Keratinocyte (primary cell): ENCODE measurements at regions not wholly inside any gene's neighbourhood (a gene's known extent, or its start where the extent isn't known, plus 50 kb on each side); places are given as distances from the start of the nearest gene placed in this dataset.

Source experiments
- DNase-seq: peaks from one replicate; pipeline ENCODE4 v3.0.0-alpha.2; 2011; ENCODE audit warnings: low read depth, missing footprints, low spot score
- FAIRE-seq: peaks from 2 replicates; lab custom pipeline; 2011; peaks lifted over from hg19 to GRCh38; lab: Jason Lieb, UNC
- H2AFZ ChIP-seq: 2 replicates; pipeline ENCODE4 v1.6.0; 2012; ENCODE audit warnings: low read length, control low read depth, inconsistent platforms; ENCODE audit not compliant: control insufficient read depth
- H3K27ac ChIP-seq: 2 replicates; pipeline ENCODE4 v1.5.1; 2011; ENCODE audit warnings: low read length; ENCODE audit not compliant: control insufficient read depth, insufficient read depth
- H3K27me3 ChIP-seq: 3 replicates; pipeline ENCODE4 v1.6.0; 2011; ENCODE audit warnings: low read length; ENCODE audit not compliant: control insufficient read depth, insufficient read depth; ENCODE audit errors: extremely low read depth
- H3K36me3 ChIP-seq, 2 experiments: 2 replicates in 1 of 2; 3 replicates in 1 of 2; pipeline ENCODE4 v1.5.1; 2011; ENCODE audit warnings: low read length in 2 of 2, mild to moderate bottlenecking in 1 of 2; ENCODE audit not compliant: control insufficient read depth in 2 of 2, insufficient read depth in 2 of 2; ENCODE audit errors: extremely low read depth in 1 of 2
- H3K4me1 ChIP-seq: 3 replicates; pipeline ENCODE4 v1.5.1; 2011; ENCODE audit warnings: low read length; ENCODE audit not compliant: control insufficient read depth, insufficient read depth; ENCODE audit errors: extremely low read depth
- H3K4me2 ChIP-seq: 3 replicates; pipeline ENCODE4 v1.6.0; 2011; ENCODE audit warnings: low read depth, low read length; ENCODE audit not compliant: control insufficient read depth, insufficient read depth; ENCODE audit errors: extremely low read depth
- H3K4me3 ChIP-seq, 3 experiments: fragments of 200-600 bp in 1 of 3; sonication (generic) in 1 of 3; 2 replicates in 2 of 3; 3 replicates in 1 of 3; pipeline ENCODE4 v1.5.1; 2011 to 2016; ENCODE audit warnings: low read length in 3 of 3, mild to moderate bottlenecking in 3 of 3, control low read depth in 2 of 3, inconsistent platforms in 1 of 3, low read depth in 1 of 3, mixed read lengths in 1 of 3, mixed run types in 1 of 3, moderate library complexity in 1 of 3; ENCODE audit not compliant: control insufficient read depth in 2 of 3, insufficient read depth in 2 of 3; ENCODE audit errors: extremely low read depth in 1 of 3
- H3K79me2 ChIP-seq: 2 replicates; pipeline ENCODE4 v1.6.0; 2012; ENCODE audit warnings: low read length; ENCODE audit not compliant: control insufficient read depth, insufficient read depth
- H3K9ac ChIP-seq: 3 replicates; pipeline ENCODE4 v1.6.0; 2011; ENCODE audit warnings: low read length; ENCODE audit not compliant: control insufficient read depth, insufficient read depth; ENCODE audit errors: extremely low read depth
- H3K9me1 ChIP-seq: 3 replicates; pipeline ENCODE4 v1.6.0; 2011; ENCODE audit warnings: low read length; ENCODE audit not compliant: control insufficient read depth, insufficient read depth; ENCODE audit errors: extremely low read depth
- H3K9me3 ChIP-seq: 2 replicates; pipeline ENCODE4 v1.5.1; 2012; ENCODE audit warnings: low read depth, low read length; ENCODE audit not compliant: control insufficient read depth
- H4K20me1 ChIP-seq: 3 replicates; pipeline ENCODE4 v1.6.0; 2011; ENCODE audit warnings: low read length; ENCODE audit not compliant: control insufficient read depth, insufficient read depth; ENCODE audit errors: extremely low read depth
- CTCF ChIP-seq, 3 experiments: IDR thresholded peaks in 1 of 3; conservative IDR thresholded peaks in 1 of 3; optimal IDR thresholded peaks in 1 of 3; 2 replicates in 2 of 3; 3 replicates in 1 of 3; pipeline versions ENCODE3 to v1.5.1; 2011; ENCODE audit warnings: low read length in 3 of 3, mild to moderate bottlenecking in 3 of 3, moderate library complexity in 2 of 3, control low read depth in 1 of 3, inconsistent platforms in 1 of 3; ENCODE audit not compliant: insufficient read depth in 2 of 3; ENCODE audit errors: extremely low read depth in 1 of 3
- EZH2 ChIP-seq: IDR thresholded peaks from one replicate; pipeline ENCODE4 v1.6.1; 2012; ENCODE audit warnings: inconsistent platforms, mild to moderate bottlenecking, low read length, moderate library complexity
- dilution Hi-C: fragments of 300-500 bp; cut with MboI; formaldehyde crosslinking; loops from one replicate; pipeline ENCODE4 v1.7.0; 2020; ENCODE audit warnings: low sequenced_read_pairs; ENCODE audit not compliant: extremely low pct_ligation_motif_present

DNA sequence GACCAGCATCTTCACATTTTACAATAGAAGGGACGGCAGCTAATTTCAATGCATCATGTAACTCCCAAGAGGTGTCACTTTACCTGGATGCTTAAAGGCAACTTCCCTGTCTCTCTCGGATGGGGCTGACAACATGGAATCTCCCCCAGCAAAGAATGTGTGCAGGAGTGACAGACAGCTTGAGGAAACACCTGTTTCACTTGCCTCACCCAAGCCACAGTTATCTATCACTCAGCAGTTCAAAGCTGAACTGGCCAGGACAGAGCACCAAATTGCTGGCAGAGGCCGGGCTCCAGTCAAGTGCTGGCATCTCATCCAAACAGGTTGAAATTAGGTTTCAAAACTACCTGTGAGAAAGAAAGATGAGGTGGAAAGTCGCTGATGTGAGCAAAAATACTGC, 538.0 kb upstream of the PLXNA2 start:
- no peaks in the 10 kb centered on the region for H3K36me3 ChIP-seq
- no peak overlapping the region for H3K4me2 ChIP-seq
- H3K9ac ChIP-seq = no peak overlapping the region
- dilution Hi-C loops = no loop called here
- H4K20me1 ChIP-seq = no peaks in the 10 kb centered on the region
- H3K4me1 ChIP-seq = no peaks in the 10 kb centered on the region
- H3K9me1 ChIP-seq = no peaks in the 10 kb centered on the region
- H2AFZ ChIP-seq = no peak overlapping the region
- TF ChIP-seq CTCF (optimal IDR thresholded peaks at IDR 0.05 in 1 of 3, IDR thresholded peaks at IDR 0.05 in 1 of 3, conservative IDR thresholded peaks at IDR 0.05 in 1 of 3; ENCODE audit: extremely low read depth in 1 of 3, insufficient read depth in 2 of 3, low read length in 3 of 3) = no peak
- no peak for TF ChIP-seq EZH2
- H3K79me2 ChIP-seq = no peaks in the 10 kb centered on the region
- FAIRE-seq (no peak), DNase-seq (no peak)
- no peak overlapping the region for H3K4me3 ChIP-seq
- H3K27ac ChIP-seq = no peak overlapping the region
- H3K27me3 ChIP-seq = no peaks in the 10 kb centered on the region
- H3K9me3 ChIP-seq = no peaks in the 10 kb centered on the region

DNA sequence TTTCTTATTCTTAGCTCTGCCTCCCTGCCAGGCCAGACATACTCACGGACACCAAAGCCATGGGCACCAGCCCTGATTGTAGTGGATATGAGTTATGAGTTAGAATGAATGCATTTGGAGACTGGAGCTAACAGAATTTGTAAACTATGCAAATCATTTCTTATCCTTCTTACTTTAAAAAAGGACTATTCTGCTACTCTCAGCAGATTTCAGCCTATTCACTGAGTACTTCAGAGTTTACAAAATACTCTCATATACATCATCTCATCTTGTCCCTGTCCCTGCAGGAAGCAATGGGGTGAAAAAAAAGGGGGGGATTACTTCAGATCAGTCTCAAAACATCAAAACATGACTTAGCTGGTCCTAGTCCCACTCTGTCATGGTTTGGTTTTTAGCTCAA, 541.4 kb upstream of the PLXNA2 start:
- FAIRE-seq (no peak), DNase-seq (no peak)
- dilution Hi-C loops = no loop called here
- H2AFZ ChIP-seq = no peak overlapping the region
- no peaks in the 10 kb centered on the region for H3K79me2 ChIP-seq
- TF ChIP-seq EZH2 = no peak
- TF ChIP-seq CTCF (optimal IDR thresholded peaks at IDR 0.05 in 1 of 3, IDR thresholded peaks at IDR 0.05 in 1 of 3, conservative IDR thresholded peaks at IDR 0.05 in 1 of 3; ENCODE audit: extremely low read depth in 1 of 3, insufficient read depth in 2 of 3, low read length in 3 of 3) = no peak
- no peaks in the 10 kb centered on the region for H3K9me3 ChIP-seq
- no peak overlapping the region for H3K27ac ChIP-seq
- H3K9me1 ChIP-seq = no peaks in the 10 kb centered on the region
- no peak overlapping the region for H3K9ac ChIP-seq
- no peaks in the 10 kb centered on the region for H4K20me1 ChIP-seq
- no peak overlapping the region for H3K4me2 ChIP-seq
- H3K4me3 ChIP-seq = no peak overlapping the region
- H3K36me3 ChIP-seq = no peaks in the 10 kb centered on the region
- H3K27me3 ChIP-seq = no peaks in the 10 kb centered on the region
- no peaks in the 10 kb centered on the region for H3K4me1 ChIP-seq
